ENCODE measurements at regions not wholly inside any gene's neighbourhood (a gene's known extent, or its start where the extent isn't known, plus 50 kb on each side); places are given as distances from the start of the nearest gene placed in this dataset.
"Not testable (repeated sequence)": the region's sequence is repeated elsewhere in the genome, so short reads cannot be mapped to it uniquely, and the experiment has no call there.

GRCh38 chr2:87151835-87152493, 130.3 kb upstream of the PLGLB1 start:
- not testable (repeated sequence) for H3K27me3 ChIP-seq (replicated peaks; ENCODE audit: control insufficient read depth, insufficient read depth, low read length); H3K36me3 ChIP-seq (ENCODE audit: control insufficient read depth, insufficient read depth, low read length); DNase-seq (ENCODE audit: extremely low read depth, insufficient read length); H3K4me3 ChIP-seq (replicated peaks; ENCODE audit: low read depth, low read length)

- not testable (repeated sequence) for DNase-seq (ENCODE audit: extremely low read depth, insufficient read length); H3K36me3 ChIP-seq (ENCODE audit: control insufficient read depth, insufficient read depth, low read length); H3K4me3 ChIP-seq (replicated peaks; ENCODE audit: low read depth, low read length); H3K27me3 ChIP-seq (replicated peaks; ENCODE audit: control insufficient read depth, insufficient read depth, low read length)
These were observed 152.8 kb upstream of the PLGLB1 start for GRCh38 chr2:87174454-87174853.

GRCh38 chr2:87183373-87183772, 161.7 kb upstream of the PLGLB1 start:
- not testable (repeated sequence) for DNase-seq (ENCODE audit: extremely low read depth, insufficient read length); H3K27me3 ChIP-seq (replicated peaks; ENCODE audit: control insufficient read depth, insufficient read depth, low read length); H3K4me3 ChIP-seq (replicated peaks; ENCODE audit: low read depth, low read length); H3K36me3 ChIP-seq (ENCODE audit: control insufficient read depth, insufficient read depth, low read length)

- H3K36me3 ChIP-seq (ENCODE audit: control insufficient read depth, insufficient read depth, low read length); H3K27me3 ChIP-seq (replicated peaks; ENCODE audit: control insufficient read depth, insufficient read depth, low read length); H3K4me3 ChIP-seq (replicated peaks; ENCODE audit: low read depth, low read length); DNase-seq (ENCODE audit: extremely low read depth, insufficient read length): not testable (repeated sequence)
These were observed 162.6 kb upstream of the PLGLB1 start for GRCh38 chr2:87184260-87184659.

GRCh38 chr2:87189214-87189613, 167.6 kb upstream of the PLGLB1 start:
- H3K27me3 ChIP-seq (replicated peaks; ENCODE audit: control insufficient read depth, insufficient read depth, low read length); H3K36me3 ChIP-seq (ENCODE audit: control insufficient read depth, insufficient read depth, low read length); DNase-seq (ENCODE audit: extremely low read depth, insufficient read length); H3K4me3 ChIP-seq (replicated peaks; ENCODE audit: low read depth, low read length): not testable (repeated sequence)

- not testable (repeated sequence) for DNase-seq (ENCODE audit: extremely low read depth, insufficient read length); H3K27me3 ChIP-seq (replicated peaks; ENCODE audit: control insufficient read depth, insufficient read depth, low read length); H3K36me3 ChIP-seq (ENCODE audit: control insufficient read depth, insufficient read depth, low read length); H3K4me3 ChIP-seq (replicated peaks; ENCODE audit: low read depth, low read length)
- TF ChIP-seq CTCF (IDR thresholded peaks at IDR 0.05; ENCODE audit: insufficient read depth, low read length, poor library complexity, severe bottlenecking) = peak; percentile 4
These were observed 171.7 kb upstream of the PLGLB1 start for GRCh38 chr2:87193336-87193735.

GRCh38 chr2:87194254-87194999, 172.8 kb upstream of the PLGLB1 start:
- not testable (repeated sequence) for H3K27me3 ChIP-seq (replicated peaks; ENCODE audit: control insufficient read depth, insufficient read depth, low read length); DNase-seq (ENCODE audit: extremely low read depth, insufficient read length); H3K4me3 ChIP-seq (replicated peaks; ENCODE audit: low read depth, low read length); H3K36me3 ChIP-seq (ENCODE audit: control insufficient read depth, insufficient read depth, low read length)

- not testable (repeated sequence) for H3K36me3 ChIP-seq (ENCODE audit: control insufficient read depth, insufficient read depth, low read length); DNase-seq (ENCODE audit: extremely low read depth, insufficient read length); H3K4me3 ChIP-seq (replicated peaks; ENCODE audit: low read depth, low read length); H3K27me3 ChIP-seq (replicated peaks; ENCODE audit: control insufficient read depth, insufficient read depth, low read length)
These were observed 175.2 kb upstream of the PLGLB1 start for GRCh38 chr2:87196720-87197388.

GRCh38 chr2:87198422-87198821, 176.8 kb upstream of the PLGLB1 start:
- not testable (repeated sequence) for H3K36me3 ChIP-seq (ENCODE audit: control insufficient read depth, insufficient read depth, low read length); DNase-seq (ENCODE audit: extremely low read depth, insufficient read length); H3K27me3 ChIP-seq (replicated peaks; ENCODE audit: control insufficient read depth, insufficient read depth, low read length); H3K4me3 ChIP-seq (replicated peaks; ENCODE audit: low read depth, low read length)

GRCh38 chr2:87199228-87199627, 177.6 kb upstream of the PLGLB1 start:
- not testable (repeated sequence) for DNase-seq (ENCODE audit: extremely low read depth, insufficient read length); H3K27me3 ChIP-seq (replicated peaks; ENCODE audit: control insufficient read depth, insufficient read depth, low read length); H3K4me3 ChIP-seq (replicated peaks; ENCODE audit: low read depth, low read length); H3K36me3 ChIP-seq (ENCODE audit: control insufficient read depth, insufficient read depth, low read length)

- not testable (repeated sequence) for H3K36me3 ChIP-seq (ENCODE audit: control insufficient read depth, insufficient read depth, low read length); H3K4me3 ChIP-seq (replicated peaks; ENCODE audit: low read depth, low read length); H3K27me3 ChIP-seq (replicated peaks; ENCODE audit: control insufficient read depth, insufficient read depth, low read length); DNase-seq (ENCODE audit: extremely low read depth, insufficient read length)
These were observed 183.0 kb upstream of the PLGLB1 start for GRCh38 chr2:87204569-87205147.

- not testable (repeated sequence) for DNase-seq (ENCODE audit: extremely low read depth, insufficient read length); H3K4me3 ChIP-seq (replicated peaks; ENCODE audit: low read depth, low read length); H3K27me3 ChIP-seq (replicated peaks; ENCODE audit: control insufficient read depth, insufficient read depth, low read length); H3K36me3 ChIP-seq (ENCODE audit: control insufficient read depth, insufficient read depth, low read length)
These were observed 191.3 kb upstream of the PLGLB1 start for GRCh38 chr2:87212938-87213337.

GRCh38 chr2:87217005-87217404, 195.4 kb upstream of the PLGLB1 start:
- not testable (repeated sequence) for H3K4me3 ChIP-seq (replicated peaks; ENCODE audit: low read depth, low read length); DNase-seq (ENCODE audit: extremely low read depth, insufficient read length); H3K36me3 ChIP-seq (ENCODE audit: control insufficient read depth, insufficient read depth, low read length); H3K27me3 ChIP-seq (replicated peaks; ENCODE audit: control insufficient read depth, insufficient read depth, low read length)

All from GM06990 (cell line).